IMR-90 (cell line): ENCODE measurements at regions not wholly inside any gene's neighbourhood (a gene's known extent, or its start where the extent isn't known, plus 50 kb on each side); places are given as distances from the start of the nearest gene placed in this dataset.
A peak's percentile ranks its signal among the peaks of the same experiment; 100 is the strongest.
"Not testable (repeated sequence)": the region's sequence is repeated elsewhere in the genome, so short reads cannot be mapped to it uniquely, and the experiment has no call there.

Experiments
- ATAC-seq: fragments of 200-7000 bp; cut with Tn5 transposase; 2 replicates; pipeline ENCODE4 v1.9.1; 2020; ENCODE audit warnings: low read depth, mild to moderate bottlenecking, moderate library complexity
- BruUV-seq: library from RNA; stranded (reverse); fragments of 400-500 nt; replicated peaks from 2 replicates; lab custom pipeline; 2021; lab: Mats Ljungman, UMichigan
- CTCF ChIA-PET: fragments of 300-600 bp; formaldehyde crosslinking; extraction: SDS; loops from one replicate; lab custom pipeline; 2021; ENCODE audit warnings: antibody characterized with exemption; lab: Yijun Ruan, JAX
- POLR2A ChIA-PET: fragments of 300-600 bp; sonication (Branson Sonifier 250); formaldehyde crosslinking; loops from one replicate; lab custom pipeline; 2022; ENCODE audit warnings: antibody characterized with exemption; ENCODE audit not compliant: unreplicated experiment; lab: Charles Lee
- DNase-seq: peaks from one replicate; pipeline ENCODE4 v3.0.0; 2013
- H2AFZ ChIP-seq: replicated peaks from 2 replicates; pipeline ENCODE3; 2013; ENCODE audit warnings: low read length, mild to moderate bottlenecking; ENCODE audit not compliant: poor library complexity
- H2AK5ac ChIP-seq: 2 replicates; pipeline ENCODE4 v1.6.1; 2013; ENCODE audit warnings: low read depth, low read length, inconsistent platforms
- H2AK9ac ChIP-seq: replicated peaks from 2 replicates; pipeline ENCODE3; 2013; ENCODE audit warnings: mild to moderate bottlenecking, low read depth, low read length, moderate library complexity; ENCODE audit not compliant: poor library complexity
- H2BK120ac ChIP-seq: 2 replicates; pipeline ENCODE4 v1.6.1; 2013; ENCODE audit warnings: low read depth, low read length, inconsistent platforms
- H2BK15ac ChIP-seq: 3 replicates; pipeline ENCODE4 v1.6.1; 2013; ENCODE audit warnings: low read depth, low read length, inconsistent platforms
- H2BK20ac ChIP-seq: 2 replicates; pipeline ENCODE4 v1.6.1; 2013; ENCODE audit warnings: low read depth, mild to moderate bottlenecking, inconsistent platforms, low read length, moderate library complexity
- H2BK5ac ChIP-seq: 2 replicates; pipeline ENCODE4 v1.6.1; 2013; ENCODE audit warnings: mild to moderate bottlenecking, low read depth, low read length, inconsistent platforms; ENCODE audit not compliant: poor library complexity, severe bottlenecking
- H3K14ac ChIP-seq: replicated peaks from 2 replicates; pipeline ENCODE4 v1.6.1; 2013; ENCODE audit warnings: low read depth, low read length, inconsistent platforms
- H3K18ac ChIP-seq: 2 replicates; pipeline ENCODE4 v1.6.1; 2013; ENCODE audit warnings: low read depth, low read length, control low read depth
- H3K23ac ChIP-seq: 2 replicates; pipeline ENCODE4 v1.6.1; 2013; ENCODE audit warnings: low read depth, low read length, inconsistent platforms
- H3K27ac ChIP-seq: 2 replicates; pipeline ENCODE4 v1.5.1; 2013; ENCODE audit warnings: mild to moderate bottlenecking, control low read depth, low read length; ENCODE audit not compliant: insufficient read depth
- H3K27me3 ChIP-seq: 2 replicates; pipeline ENCODE4 v1.6.1; 2013; ENCODE audit warnings: low read length; ENCODE audit not compliant: control insufficient read depth, insufficient read depth
- H3K36me3 ChIP-seq: 2 replicates; pipeline ENCODE4 v1.6.1; 2013; ENCODE audit warnings: low read length, mixed read lengths; ENCODE audit not compliant: control insufficient read depth, insufficient read depth
- H3K4ac ChIP-seq: 2 replicates; pipeline ENCODE4 v1.6.1; 2013; ENCODE audit warnings: low read depth, low read length, inconsistent platforms
- H3K4me1 ChIP-seq: 2 replicates; pipeline ENCODE4 v1.6.1; 2013; ENCODE audit warnings: low read length, mixed read lengths; ENCODE audit not compliant: control insufficient read depth, insufficient read depth
- H3K4me2 ChIP-seq: 2 replicates; pipeline ENCODE4 v1.6.1; 2013; ENCODE audit warnings: low read depth, mild to moderate bottlenecking, control low read depth, low read length, moderate library complexity
- H3K4me3 ChIP-seq: 2 replicates; pipeline ENCODE4 v1.5.1; 2013; ENCODE audit warnings: low read depth, mild to moderate bottlenecking, control low read depth, low read length, moderate library complexity; ENCODE audit not compliant: insufficient read depth
- H3K56ac ChIP-seq: 2 replicates; pipeline ENCODE4 v1.6.1; 2013; ENCODE audit warnings: low read length, inconsistent platforms; ENCODE audit not compliant: insufficient read depth; ENCODE audit errors: extremely low read depth
- H3K79me1 ChIP-seq, 2 experiments: 2 replicates each; pipeline ENCODE4 v1.6.1; 2013; ENCODE audit warnings: low read length in 2 of 2, inconsistent platforms in 1 of 2, low read depth in 1 of 2
- H3K9ac ChIP-seq: 2 replicates; pipeline ENCODE4 v1.6.1; 2013; ENCODE audit warnings: low read depth, low read length, control low read depth
- H3K9me1 ChIP-seq: 2 replicates; pipeline ENCODE4 v1.6.1; 2013; ENCODE audit warnings: low read length, inconsistent platforms; ENCODE audit not compliant: insufficient read depth
- H3K9me3 ChIP-seq: 2 replicates; pipeline ENCODE4 v1.6.1; 2013; ENCODE audit warnings: low read length; ENCODE audit not compliant: control insufficient read depth, insufficient read depth
- H4K20me1 ChIP-seq: 2 replicates; pipeline ENCODE4 v1.6.1; 2013; ENCODE audit warnings: low read length, inconsistent platforms; ENCODE audit not compliant: insufficient read depth
- H4K5ac ChIP-seq: 2 replicates; pipeline ENCODE4 v1.6.1; 2013; ENCODE audit warnings: mild to moderate bottlenecking, low read depth, low read length, control low read depth
- H4K8ac ChIP-seq, 2 experiments: 2 replicates each; pipeline ENCODE4 v1.6.1; 2013; ENCODE audit warnings: low read depth in 2 of 2, low read length in 2 of 2, control low read depth in 1 of 2, inconsistent platforms in 1 of 2
- H4K91ac ChIP-seq: 2 replicates; pipeline ENCODE4 v1.6.1; 2013; ENCODE audit warnings: low read depth, low read length, inconsistent platforms; ENCODE audit not compliant: insufficient read depth
- CEBPB ChIP-seq: IDR thresholded peaks from 2 replicates; pipeline ENCODE4 v1.6.1; 2012; ENCODE audit warnings: low read depth, low read length, improper control_type of control experiment
- WGBS, 2 experiments: methylation state at CpG; one replicate each; pipeline versions ENCODE4 v1.1.5 to v1.1.7; 2013; ENCODE audit warnings: missing lambda C conversion rate in 2 of 2; ENCODE audit not compliant: insufficient read length in 1 of 2; ENCODE audit errors: extremely low coverage in 2 of 2; 5-methylcytosine and 5-hydroxymethylcytosine counted together
- dilution Hi-C: fragments of 300-500 bp; cut with HindIII; formaldehyde crosslinking; loops from one replicate; pipeline ENCODE4 v1.14.3; 2018; ENCODE audit warnings: low sequenced_read_pairs; ENCODE audit not compliant: unreplicated experiment
- in situ Hi-C: fragments of 300-500 bp; cut with MboI; formaldehyde crosslinking; loops from 3 replicates; pipeline ENCODE4 v1.14.3; 2019; ENCODE audit warnings: low sequenced_read_pairs, inconsistent platforms, mixed read lengths
- intact Hi-C: fragments of 100-400 bp; cut with micrococcal nuclease; formaldehyde crosslinking; loops from 2 replicates; pipeline ENCODE4 v1.10.0; 2022

- intact Hi-C loops (loop anchor here (10.0 kb wide), 1 partner anchor 750 kb away; the partner anchor contains the start of gene PLK2), in situ Hi-C loops (no loop called here), dilution Hi-C loops (no loop called here)
- Histone ChIP-seq H3K9ac (no peak overlapping the region), H2BK15ac (no peak overlapping the region), H4K8ac (no peak overlapping the region), H3K4ac (no peak overlapping the region), H4K91ac (no peak overlapping the region), H3K36me3 (no peaks in the 10 kb centered on the region), H3K27me3 (no peaks in the 10 kb centered on the region), H3K9me3 (peaks cover 3% of the 10 kb centered on the region), H2BK5ac (no peak overlapping the region), H2BK120ac (no peak overlapping the region), H3K4me1 (peaks cover 3% of the 10 kb centered on the region; the same call in 1 of the 2 replicates), H4K5ac (no peak overlapping the region), H3K18ac (no peak overlapping the region), H3K4me2 (no peak overlapping the region), H2AFZ (no peak overlapping the region), H2AK5ac (no peak overlapping the region), H3K56ac (no peak overlapping the region), H3K14ac (no peak overlapping the region), H3K9me1 (peaks cover 3% of the 10 kb centered on the region; the same call in 1 of the 2 replicates), H3K23ac (no peak overlapping the region), H3K4me3 (no peak overlapping the region), H3K27ac (no peak overlapping the region), H2AK9ac (no peak overlapping the region), H4K20me1 (no peaks in the 10 kb centered on the region), H2BK20ac (no peak overlapping the region), H3K79me1 (no peaks in the 10 kb centered on the region)
- no peak for TF ChIP-seq CEBPB
- ChIA-PET CTCF (no interaction called here), POLR2A (no interaction called here)
- BruUV-seq = no TSS peak
- ATAC-seq (no peak), DNase-seq (peak; percentile 65)
- no CpG with 5 or more reads among the region's 2 CpGs for WGBS, 2 experiments
Measured at GRCh38 chr5:57715296-57715695, 232.7 kb upstream of the ACTBL2 start.

- H3K36me3 ChIP-seq, H3K9ac ChIP-seq, H3K4ac ChIP-seq, H4K8ac ChIP-seq, H3K79me1 ChIP-seq, H3K9me1 ChIP-seq, POLR2A ChIA-PET, dilution Hi-C loops, H2AK9ac ChIP-seq, H2AFZ ChIP-seq, H4K91ac ChIP-seq, H4K5ac ChIP-seq, H2AK5ac ChIP-seq, BruUV-seq, H2BK5ac ChIP-seq, ATAC-seq, H3K4me2 ChIP-seq, H3K23ac ChIP-seq, H3K18ac ChIP-seq, H3K4me3 ChIP-seq, H4K20me1 ChIP-seq, H3K27me3 ChIP-seq, H3K4me1 ChIP-seq, H3K14ac ChIP-seq, H3K56ac ChIP-seq, DNase-seq, H2BK20ac ChIP-seq, H3K27ac ChIP-seq, in situ Hi-C loops, H2BK120ac ChIP-seq, H3K9me3 ChIP-seq, CTCF ChIA-PET: not testable (repeated sequence)
- no CpG with 5 or more reads among the region's 3 CpGs for WGBS, 2 experiments
- intact Hi-C loops = loop anchor here (10.0 kb wide), 1 partner anchor 751 kb away; the partner anchor contains the start of gene PLK2
- H2BK15ac ChIP-seq = 0 out of 3 replicates have a peak overlapping the region, but pooled peaks have one; percentile 35
Measured at GRCh38 chr5:57713535-57713934, 230.9 kb upstream of the ACTBL2 start.
